Activated T-cell treated with anti-CD3 and anti-CD28 coated beads, Interleukin-2, amount 50 U/mL, for 72 hours (primary cell): ENCODE measurements at regions not wholly inside any gene's neighbourhood (a gene's known extent, or its start where the extent isn't known, plus 50 kb on each side); places are given as distances from the start of the nearest gene placed in this dataset.

Source experiments
- ATAC-seq, 2 donors: fragments of 150-1000 bp; cut with Tn5 transposase; replicated peaks in 1 of 2; 2 replicates each; pipeline ENCODE4 v1.10.0; 2021; ENCODE audit warnings: moderate library complexity in 2 of 2, mild to moderate bottlenecking in 1 of 2
- DNase-seq, 2 donors: peaks; one replicate each; pipeline ENCODE4 v3.0.0; 2021 to 2022; ENCODE audit warnings: mixed read lengths in 1 of 2
- H3K27ac Mint-ChIP-seq: one replicate; pipeline ENCODE4 v1.8.0; 2022; ENCODE audit warnings: mild to moderate bottlenecking, moderate library complexity, mixed read lengths
- H3K27me3 Mint-ChIP-seq: one replicate; pipeline ENCODE4 v1.8.0; 2022; ENCODE audit warnings: low read depth, mixed read lengths
- H3K36me3 Mint-ChIP-seq, 2 donors: one replicate each; pipeline ENCODE4 v1.8.0; 2022; ENCODE audit warnings: mixed read lengths in 2 of 2, mild to moderate bottlenecking in 1 of 2; ENCODE audit not compliant: insufficient read depth in 2 of 2
- H3K4me1 Mint-ChIP-seq: one replicate; pipeline ENCODE4 v1.8.0; 2022; ENCODE audit warnings: low read depth, mixed read lengths
- H3K4me3 Mint-ChIP-seq, 2 donors: one replicate each; pipeline ENCODE4 v1.8.0; 2022; ENCODE audit warnings: mild to moderate bottlenecking in 2 of 2, mixed read lengths in 2 of 2, moderate library complexity in 2 of 2
- H3K9me3 Mint-ChIP-seq, 2 donors: one replicate each; pipeline ENCODE4 v1.8.0; 2022; ENCODE audit warnings: mixed read lengths in 2 of 2

- Mint-ChIP-seq H3K27me3 (no peaks in the 10 kb centered on the region), H3K4me3 (no peak overlapping the region), H3K27ac (no peak overlapping the region), H3K36me3 (no peaks in the 10 kb centered on the region), H3K4me1 (no peaks in the 10 kb centered on the region), H3K9me3 (peaks cover 0 to 3% of the 10 kb centered on the region in 2 donors)
- no peak for DNase-seq
- no peak for ATAC-seq
Measured at GRCh38 chr5:167713896-167714295, 577.5 kb upstream of the WWC1 start.

GRCh38 chr5:167716126-167716775 lies 575.2 kb upstream of the WWC1 start:
- Mint-ChIP-seq H3K27ac (no peak overlapping the region), H3K4me1 (no peaks in the 10 kb centered on the region), H3K9me3 (peaks cover 0 to 3% of the 10 kb centered on the region in 2 donors), H3K36me3 (no peaks in the 10 kb centered on the region), H3K4me3 (no peak overlapping the region), H3K27me3 (no peaks in the 10 kb centered on the region)
- ATAC-seq (no peak), DNase-seq (no peak)

GRCh38 chr5:167720259-167720658 lies 571.2 kb upstream of the WWC1 start:
- DNase-seq (no peak), ATAC-seq (no peak)
- Mint-ChIP-seq H3K4me3 (no peak overlapping the region), H3K4me1 (no peaks in the 10 kb centered on the region), H3K27ac (no peak overlapping the region), H3K9me3 (no peaks in the 10 kb centered on the region), H3K27me3 (no peaks in the 10 kb centered on the region), H3K36me3 (no peaks in the 10 kb centered on the region)

GRCh38 chr5:167720676-167721260 lies 570.7 kb upstream of the WWC1 start:
- Mint-ChIP-seq H3K9me3 (no peaks in the 10 kb centered on the region), H3K4me1 (no peaks in the 10 kb centered on the region), H3K36me3 (no peaks in the 10 kb centered on the region), H3K4me3 (no peak overlapping the region), H3K27me3 (no peaks in the 10 kb centered on the region), H3K27ac (no peak overlapping the region)
- ATAC-seq (no peak), DNase-seq (no peak)

- no peak overlapping the region for H3K27ac Mint-ChIP-seq
- DNase-seq (no peak), ATAC-seq (no peak)
- H3K9me3 Mint-ChIP-seq = no peaks in the 10 kb centered on the region
- H3K36me3 Mint-ChIP-seq = no peaks in the 10 kb centered on the region
- no peak overlapping the region for H3K4me3 Mint-ChIP-seq
- H3K4me1 Mint-ChIP-seq = no peaks in the 10 kb centered on the region
- no peaks in the 10 kb centered on the region for H3K27me3 Mint-ChIP-seq
Measured at GRCh38 chr5:167721926-167722440, 569.5 kb upstream of the WWC1 start.

- peak; percentile 60 to 70 for ATAC-seq
- no peaks in the 10 kb centered on the region for H3K27me3 Mint-ChIP-seq
- H3K27ac Mint-ChIP-seq = no peak overlapping the region
- peak; percentile 50 to 59 for DNase-seq
- H3K4me1 Mint-ChIP-seq = no peaks in the 10 kb centered on the region
- no peaks in the 10 kb centered on the region for H3K9me3 Mint-ChIP-seq
- H3K36me3 Mint-ChIP-seq = no peaks in the 10 kb centered on the region
- H3K4me3 Mint-ChIP-seq = no peak overlapping the region
Measured at GRCh38 chr5:167723254-167723871, 568.1 kb upstream of the WWC1 start.

- no peak overlapping the region for H3K4me3 Mint-ChIP-seq
- H3K27ac Mint-ChIP-seq = no peak overlapping the region
- no peaks in the 10 kb centered on the region for H3K36me3 Mint-ChIP-seq
- H3K9me3 Mint-ChIP-seq = no peaks in the 10 kb centered on the region
- DNase-seq (no peak), ATAC-seq (no peak)
- H3K4me1 Mint-ChIP-seq = no peaks in the 10 kb centered on the region
- H3K27me3 Mint-ChIP-seq = no peaks in the 10 kb centered on the region
Measured at GRCh38 chr5:167725264-167725663, 566.2 kb upstream of the WWC1 start.

GRCh38 chr5:167725741-167726140 lies 565.7 kb upstream of the WWC1 start:
- H3K27ac Mint-ChIP-seq = no peak overlapping the region
- ATAC-seq (no peak), DNase-seq (no peak)
- H3K9me3 Mint-ChIP-seq = no peaks in the 10 kb centered on the region
- no peaks in the 10 kb centered on the region for H3K27me3 Mint-ChIP-seq
- no peak overlapping the region for H3K4me3 Mint-ChIP-seq
- H3K4me1 Mint-ChIP-seq = no peaks in the 10 kb centered on the region
- H3K36me3 Mint-ChIP-seq = no peaks in the 10 kb centered on the region

- Mint-ChIP-seq H3K27me3 (no peaks in the 10 kb centered on the region), H3K27ac (no peak overlapping the region), H3K4me1 (no peaks in the 10 kb centered on the region), H3K9me3 (no peaks in the 10 kb centered on the region), H3K36me3 (no peaks in the 10 kb centered on the region), H3K4me3 (no peak overlapping the region)
- no peak for DNase-seq
- no peak for ATAC-seq
Measured at GRCh38 chr5:167726642-167727041, 564.8 kb upstream of the WWC1 start.

- H3K27ac Mint-ChIP-seq = no peak overlapping the region
- H3K27me3 Mint-ChIP-seq = no peaks in the 10 kb centered on the region
- DNase-seq = no peak
- ATAC-seq = peak in 1 of 2 donors; percentile 64
- H3K4me1 Mint-ChIP-seq = no peaks in the 10 kb centered on the region
- H3K36me3 Mint-ChIP-seq = no peaks in the 10 kb centered on the region
- no peaks in the 10 kb centered on the region for H3K9me3 Mint-ChIP-seq
- H3K4me3 Mint-ChIP-seq = no peak overlapping the region
Measured at GRCh38 chr5:167730121-167730520, 561.3 kb upstream of the WWC1 start.

GRCh38 chr5:167730656-167731055 lies 560.8 kb upstream of the WWC1 start:
- Mint-ChIP-seq H3K27me3 (no peaks in the 10 kb centered on the region), H3K27ac (no peak overlapping the region), H3K4me3 (no peak overlapping the region), H3K4me1 (no peaks in the 10 kb centered on the region), H3K36me3 (no peaks in the 10 kb centered on the region), H3K9me3 (no peaks in the 10 kb centered on the region)
- DNase-seq = no peak
- no peak for ATAC-seq

- H3K4me1 Mint-ChIP-seq = no peaks in the 10 kb centered on the region
- no peak overlapping the region for H3K4me3 Mint-ChIP-seq
- H3K27me3 Mint-ChIP-seq = no peaks in the 10 kb centered on the region
- H3K9me3 Mint-ChIP-seq = no peaks in the 10 kb centered on the region
- H3K27ac Mint-ChIP-seq = no peak overlapping the region
- H3K36me3 Mint-ChIP-seq = no peaks in the 10 kb centered on the region
- ATAC-seq = no peak
- DNase-seq = no peak
Measured at GRCh38 chr5:167731951-167732350, 559.5 kb upstream of the WWC1 start.

- no peaks in the 10 kb centered on the region for H3K27me3 Mint-ChIP-seq
- H3K4me1 Mint-ChIP-seq = no peaks in the 10 kb centered on the region
- no peak for ATAC-seq
- H3K4me3 Mint-ChIP-seq = no peak overlapping the region
- H3K27ac Mint-ChIP-seq = no peak overlapping the region
- no peaks in the 10 kb centered on the region for H3K36me3 Mint-ChIP-seq
- DNase-seq = no peak
- no peaks in the 10 kb centered on the region for H3K9me3 Mint-ChIP-seq
Measured at GRCh38 chr5:167732499-167732898, 558.9 kb upstream of the WWC1 start.
